PC-3 (cell line): ENCODE measurements at regions not wholly inside any gene's neighbourhood (a gene's known extent, or its start where the extent isn't known, plus 50 kb on each side); places are given as distances from the start of the nearest gene placed in this dataset.

Experiments used
- ATAC-seq: fragments of 200-7000 bp; cut with Tn5 transposase; 2 replicates; pipeline ENCODE4 v1.9.1; 2020; ENCODE audit warnings: mild to moderate bottlenecking, moderate library complexity
- BruUV-seq: library from RNA; stranded (reverse); fragments of 400-500 nt; replicated peaks from 2 replicates; lab custom pipeline; 2021; lab: Mats Ljungman, UMichigan
- CTCF ChIA-PET: fragments of 300-600 bp; sonication (Branson Sonifier 250); formaldehyde crosslinking; loops from one replicate; lab custom pipeline; 2022; ENCODE audit warnings: antibody characterized with exemption; lab: Charles Lee
- POLR2A ChIA-PET: fragments of 300-600 bp; sonication (Branson Sonifier 250); formaldehyde crosslinking; loops from one replicate; lab custom pipeline; 2022; ENCODE audit warnings: antibody characterized with exemption; ENCODE audit not compliant: unreplicated experiment; lab: Charles Lee
- DNase-seq: peaks from one replicate; pipeline ENCODE4 v3.0.0-alpha.2; 2015
- H2AFZ ChIP-seq: fragments of 300-600 bp; sonication (generic); 2 replicates; pipeline ENCODE4 v1.6.0; 2016; ENCODE audit warnings: antibody characterized with exemption, low read length
- H3F3A ChIP-seq: fragments of 300-600 bp; sonication (generic); one replicate; pipeline ENCODE4 v1.6.0; 2017; ENCODE audit warnings: antibody characterized with exemption, low read length, control low read depth, mild to moderate bottlenecking; ENCODE audit not compliant: unreplicated experiment
- H3K27ac ChIP-seq: fragments of 300-600 bp; sonication (generic); 2 replicates; pipeline ENCODE4 v1.5.1; 2016; ENCODE audit warnings: mild to moderate bottlenecking, low read length
- H3K27me3 ChIP-seq: fragments of 300-600 bp; sonication (generic); 2 replicates; pipeline ENCODE4 v1.6.1; 2016; ENCODE audit warnings: low read length, mixed read lengths
- H3K36me3 ChIP-seq: fragments of 300-600 bp; sonication (generic); 2 replicates; pipeline ENCODE4 v1.6.1; 2016; ENCODE audit warnings: low read depth, mixed run types, low read length, mixed read lengths
- H3K4me1 ChIP-seq: fragments of 300-600 bp; sonication (generic); 2 replicates; pipeline ENCODE4 v1.5.1; 2016; ENCODE audit warnings: low read length; ENCODE audit not compliant: insufficient read depth
- H3K4me2 ChIP-seq: fragments of 300-600 bp; sonication (generic); 2 replicates; pipeline ENCODE4 v1.6.0; 2016; ENCODE audit warnings: low read length
- H3K4me3 ChIP-seq: fragments of 300-600 bp; sonication (generic); 2 replicates; pipeline ENCODE4 v1.5.1; 2016; ENCODE audit warnings: mild to moderate bottlenecking, low read length, mixed read lengths
- H3K79me2 ChIP-seq: fragments of 300-600 bp; sonication (generic); 2 replicates; pipeline ENCODE4 v1.6.1; 2017; ENCODE audit warnings: low read length, mixed read lengths
- H3K9ac ChIP-seq: fragments of 300-600 bp; sonication (generic); 2 replicates; pipeline ENCODE4 v1.6.0; 2016; ENCODE audit warnings: mild to moderate bottlenecking, low read length
- H3K9me2 ChIP-seq: fragments of 300-600 bp; sonication (generic); replicated peaks from 2 replicates; pipeline ENCODE4 v1.6.1; 2016; ENCODE audit warnings: mixed run types, low read length, mixed read lengths
- H3K9me3 ChIP-seq: fragments of 300-600 bp; sonication (generic); 2 replicates; pipeline ENCODE4 v1.6.1; 2016; ENCODE audit warnings: low read length, mixed read lengths
- H4K20me1 ChIP-seq: fragments of 300-600 bp; sonication (generic); 2 replicates; pipeline ENCODE4 v1.6.1; 2016; ENCODE audit warnings: low read length, mixed read lengths
- CTCF ChIP-seq: fragments of 300-600 bp; sonication (generic); conservative IDR thresholded peaks from 2 replicates; pipeline ENCODE4 v1.5.1; 2017; ENCODE audit warnings: antibody characterized with exemption, low read depth, mild to moderate bottlenecking, low read length
- EZH2 ChIP-seq: fragments of 300-600 bp; sonication (generic); IDR thresholded peaks from one replicate; pipeline ENCODE4 v1.6.1; 2017; ENCODE audit warnings: antibody characterized with exemption, mild to moderate bottlenecking, low read length; ENCODE audit not compliant: unreplicated experiment
- EZH2phosphoT487 ChIP-seq: fragments of 300-600 bp; sonication (generic); IDR thresholded peaks from 2 replicates; pipeline ENCODE4 v1.6.1; 2018; ENCODE audit warnings: mild to moderate bottlenecking, antibody characterized with exemption, low read length, borderline replicate concordance
- intact Hi-C: fragments of 100-400 bp; cut with micrococcal nuclease; formaldehyde crosslinking; loops from 2 replicates; pipeline ENCODE4 v1.9.0; 2023

DNA sequence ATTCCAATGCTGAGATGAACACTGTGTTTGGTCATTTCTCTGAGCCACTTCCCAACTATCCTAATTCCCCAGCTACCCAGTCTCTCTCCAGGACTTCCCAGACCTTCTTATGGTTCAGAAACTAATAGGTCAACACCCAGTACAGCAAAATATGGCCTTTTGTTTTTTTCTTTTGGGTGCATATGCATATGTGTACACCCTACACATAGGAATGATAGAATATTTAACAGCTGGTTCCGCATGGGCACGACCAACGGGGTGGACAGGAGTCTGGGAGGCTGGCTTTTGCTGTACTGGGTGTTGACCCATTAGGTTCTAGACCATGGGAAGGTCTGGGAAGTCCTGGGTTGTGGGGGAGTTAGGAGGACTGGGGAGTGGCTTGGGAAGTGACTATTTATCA lies 143.9 kb downstream of the MRPS6 start:
- ChIA-PET POLR2A (no interaction called here), CTCF (no interaction called here)
- no peak overlapping the region for H3K9ac ChIP-seq
- ATAC-seq = no peak
- H3K79me2 ChIP-seq = no peaks in the 10 kb centered on the region
- no peak overlapping the region for H3K27ac ChIP-seq
- no peak overlapping the region for H3K4me2 ChIP-seq
- H3K27me3 ChIP-seq = peaks cover 22% of the 10 kb centered on the region
- no peaks in the 10 kb centered on the region for H4K20me1 ChIP-seq
- H3F3A ChIP-seq = no peaks in the 10 kb centered on the region
- no peaks in the 10 kb centered on the region for H3K4me1 ChIP-seq
- H3K9me3 ChIP-seq = no peaks in the 10 kb centered on the region
- intact Hi-C loops = loop anchor here (5.0 kb wide), 1 partner anchor 130 kb away; no protein-coding TSS in a partner anchor
- TF ChIP-seq EZH2phosphoT487 (no peak), CTCF (no peak), EZH2 (no peak)
- no TSS peak for BruUV-seq
- no peaks in the 10 kb centered on the region for H3K36me3 ChIP-seq
- no peak overlapping the region for H3K4me3 ChIP-seq
- H2AFZ ChIP-seq = no peak overlapping the region
- no peak for DNase-seq
- no peaks in the 10 kb centered on the region for H3K9me2 ChIP-seq

GRCh38 chr21:34219334-34220060 lies 144.3 kb upstream of the KCNE2 start:
- no peak for DNase-seq
- no peaks in the 10 kb centered on the region for H3K9me2 ChIP-seq
- no peak overlapping the region for H3K9ac ChIP-seq
- no peaks in the 10 kb centered on the region for H3K4me1 ChIP-seq
- no TSS peak for BruUV-seq
- H3K4me3 ChIP-seq = no peak overlapping the region
- no peaks in the 10 kb centered on the region for H3K9me3 ChIP-seq
- TF ChIP-seq EZH2phosphoT487 = no peak
- TF ChIP-seq CTCF = no peak
- H3K27ac ChIP-seq = no peak overlapping the region
- H4K20me1 ChIP-seq = no peaks in the 10 kb centered on the region
- no peak overlapping the region for H3K4me2 ChIP-seq
- no peaks in the 10 kb centered on the region for H3F3A ChIP-seq
- ChIA-PET CTCF (no interaction called here), POLR2A (no interaction called here)
- no peak overlapping the region for H2AFZ ChIP-seq
- intact Hi-C loops = loop anchor here (5.0 kb wide), 1 partner anchor 128 kb away; no protein-coding TSS in a partner anchor
- H3K27me3 ChIP-seq = peaks cover 30% of the 10 kb centered on the region
- no peaks in the 10 kb centered on the region for H3K36me3 ChIP-seq
- ATAC-seq = no peak
- H3K79me2 ChIP-seq = no peaks in the 10 kb centered on the region

GRCh38 chr21:34220556-34221195 lies 143.1 kb upstream of the KCNE2 start:
- intact Hi-C loops = no loop called here
- no peaks in the 10 kb centered on the region for H3K9me3 ChIP-seq
- ChIA-PET POLR2A (no interaction called here), CTCF (no interaction called here)
- no peaks in the 10 kb centered on the region for H3K4me1 ChIP-seq
- no peaks in the 10 kb centered on the region for H3K36me3 ChIP-seq
- H3K9ac ChIP-seq = no peak overlapping the region
- DNase-seq (no peak), ATAC-seq (no peak)
- no peak overlapping the region for H3K4me2 ChIP-seq
- no peak overlapping the region for H3K4me3 ChIP-seq
- no peaks in the 10 kb centered on the region for H4K20me1 ChIP-seq
- no peaks in the 10 kb centered on the region for H3K79me2 ChIP-seq
- H2AFZ ChIP-seq = no peak overlapping the region
- no peaks in the 10 kb centered on the region for H3K9me2 ChIP-seq
- H3K27ac ChIP-seq = no peak overlapping the region
- peaks cover 30% of the 10 kb centered on the region for H3K27me3 ChIP-seq
- H3F3A ChIP-seq = no peaks in the 10 kb centered on the region
- no TSS peak for BruUV-seq
- TF ChIP-seq EZH2 (no peak), EZH2phosphoT487 (no peak), CTCF (no peak)
